GM19438 (cell line): ENCODE measurements at regions not wholly inside any gene's neighbourhood (a gene's known extent, or its start where the extent isn't known, plus 50 kb on each side); places are given as distances from the start of the nearest gene placed in this dataset.

Source experiments
- ATAC-seq: cut with Tn5 transposase; IDR thresholded peaks from one replicate; pipeline ENCODE4 v1.9.1; 2021; ENCODE audit warnings: low read depth; ENCODE audit not compliant: unreplicated experiment

DNA sequence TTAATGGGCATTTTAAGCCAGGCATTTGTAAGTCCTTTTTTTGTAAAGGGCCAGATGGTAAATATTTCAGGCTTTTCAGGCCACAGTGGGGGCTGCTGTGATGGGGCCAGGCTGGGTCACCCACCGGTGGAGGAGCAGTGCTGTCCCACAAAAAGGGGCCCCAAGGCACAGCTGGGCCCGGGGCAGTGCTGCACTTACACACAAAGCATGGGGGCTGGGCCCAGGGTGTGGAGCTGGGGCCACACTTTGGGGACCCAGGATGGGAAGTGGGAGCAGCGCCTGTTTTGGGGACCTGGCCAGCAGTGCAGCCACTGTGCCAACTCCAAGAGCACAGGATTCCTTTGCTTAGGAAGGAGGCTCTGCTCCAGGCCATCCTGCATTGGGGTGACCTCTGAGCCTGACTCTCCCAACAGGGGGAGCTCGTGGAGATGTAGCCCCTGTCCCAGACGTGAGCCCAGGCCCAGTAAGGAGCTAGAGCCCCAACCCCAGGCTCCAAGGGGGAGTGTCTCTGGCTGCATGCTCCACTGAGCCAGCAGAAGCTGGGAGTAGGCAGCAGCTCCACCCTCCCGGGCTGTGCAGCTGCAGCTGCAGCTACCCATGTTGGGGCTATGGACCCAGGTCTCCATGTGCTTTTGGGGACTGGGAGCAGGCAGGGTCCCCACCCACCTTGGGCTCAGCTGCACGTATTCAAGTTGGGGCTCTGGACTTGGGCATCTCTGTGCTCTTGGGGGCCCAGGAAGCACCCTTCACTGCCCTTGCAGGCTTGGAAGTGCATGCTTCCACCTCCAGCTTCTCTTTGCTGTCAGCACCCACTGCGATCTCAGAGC is 1036.5 kb upstream of the CNTNAP5 start:
- no peak for ATAC-seq

DNA sequence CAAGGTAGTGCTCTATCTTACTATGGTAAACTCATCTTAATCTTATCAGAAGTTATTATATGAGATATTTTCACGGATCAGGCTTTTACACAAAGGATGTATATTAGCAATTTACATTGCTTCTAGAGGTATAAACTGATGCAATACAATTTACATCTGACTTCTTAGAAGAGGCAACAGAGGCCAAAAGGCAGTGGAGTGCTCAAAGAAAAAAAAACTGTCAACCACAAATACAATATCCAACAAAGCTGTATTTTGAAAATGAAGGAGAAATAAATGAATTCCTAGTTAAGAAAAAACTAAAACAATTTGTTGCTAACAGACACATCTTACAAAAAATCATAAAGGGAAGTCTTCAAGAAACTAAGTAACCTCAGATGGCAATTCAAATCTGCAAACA is 1031.5 kb upstream of the CNTNAP5 start:
- ATAC-seq = no peak

GRCh38 chr2:122999258-122999657 is 1025.8 kb upstream of the CNTNAP5 start:
- ATAC-seq = no peak

GRCh38 chr2:122999821-123000220 is 1025.3 kb upstream of the CNTNAP5 start:
- no peak for ATAC-seq

GRCh38 chr2:123002660-123003248 is 1022.3 kb upstream of the CNTNAP5 start:
- no peak for ATAC-seq

- ATAC-seq = no peak
These were observed 1009.9 kb upstream of the CNTNAP5 start for GRCh38 chr2:123015186-123015585.

- no peak for ATAC-seq
These were observed 989.5 kb upstream of the CNTNAP5 start for GRCh38 chr2:123035541-123035940.

- ATAC-seq = no peak
These were observed 988.8 kb upstream of the CNTNAP5 start for GRCh38 chr2:123036300-123036699.

GRCh38 chr2:123040506-123040905 is 984.6 kb upstream of the CNTNAP5 start:
- ATAC-seq = no peak

GRCh38 chr2:123043458-123043857 is 981.6 kb upstream of the CNTNAP5 start:
- no peak for ATAC-seq

GRCh38 chr2:123045713-123046112 is 979.4 kb upstream of the CNTNAP5 start:
- ATAC-seq = no peak

GRCh38 chr2:123047186-123047585 is 977.9 kb upstream of the CNTNAP5 start:
- no peak for ATAC-seq

- ATAC-seq = no peak
These were observed 974.0 kb upstream of the CNTNAP5 start for GRCh38 chr2:123051136-123051535.

GRCh38 chr2:123061534-123061933 is 963.6 kb upstream of the CNTNAP5 start:
- no peak for ATAC-seq

DNA sequence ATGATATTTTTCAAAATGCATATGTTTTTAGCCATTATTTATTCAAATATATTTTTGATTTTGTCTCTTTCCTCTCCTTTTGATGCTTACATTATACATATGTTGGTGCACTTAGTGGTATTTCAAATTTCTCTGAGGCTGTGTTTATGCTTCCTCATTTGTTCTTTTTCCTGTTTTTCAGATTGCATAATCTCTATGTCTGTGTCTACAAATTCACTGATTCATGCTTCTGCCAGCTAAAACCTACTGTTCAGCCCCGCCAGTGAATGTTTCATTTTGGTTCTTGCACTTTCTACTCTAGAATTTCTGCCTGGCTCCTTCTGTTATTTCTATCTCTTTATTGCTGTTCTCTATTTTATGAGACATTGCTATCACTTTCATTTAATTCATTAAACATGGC is 951.7 kb upstream of the CNTNAP5 start:
- ATAC-seq = no peak

DNA sequence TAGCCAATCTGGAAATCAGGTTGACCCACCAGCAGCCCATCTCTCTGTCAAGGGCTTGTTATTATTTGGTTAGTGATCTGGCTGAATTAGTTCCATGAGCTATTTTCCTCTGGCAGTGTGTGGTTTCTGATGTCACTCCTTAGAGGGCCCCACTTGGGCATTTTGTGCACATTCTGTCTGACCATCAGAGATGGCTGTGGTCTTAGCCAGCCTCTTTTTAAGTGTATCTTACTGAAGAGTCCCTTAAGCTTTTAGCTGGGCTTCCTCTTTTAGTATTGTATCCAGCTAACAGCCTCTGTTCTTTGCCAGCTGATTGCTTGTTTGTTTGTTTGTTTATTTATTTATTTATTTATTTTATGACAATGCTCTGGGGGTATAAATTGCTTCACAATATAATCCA is 951.1 kb upstream of the CNTNAP5 start:
- ATAC-seq = no peak

GRCh38 chr2:123077101-123077500 is 948.0 kb upstream of the CNTNAP5 start:
- ATAC-seq = no peak

DNA sequence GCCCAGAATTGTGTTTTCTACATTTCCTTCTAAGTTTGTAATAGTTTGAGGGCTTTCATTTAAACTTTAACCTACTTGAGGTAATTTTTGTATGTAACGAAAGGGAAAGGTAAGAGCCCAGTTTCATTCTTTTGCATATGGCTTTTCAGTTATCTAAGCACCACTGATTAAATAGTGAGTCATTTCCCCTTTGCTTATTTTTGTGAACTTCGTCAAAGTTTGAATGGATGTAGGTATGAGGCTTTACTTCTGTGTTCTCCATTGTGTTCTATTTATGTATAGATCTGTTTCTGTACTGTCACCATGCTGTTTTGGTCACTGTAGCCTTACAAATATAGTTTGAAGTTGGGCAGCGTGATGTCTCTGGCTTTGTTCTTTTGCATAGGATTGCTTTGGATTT is 944.8 kb upstream of the CNTNAP5 start:
- ATAC-seq = no peak

- no peak for ATAC-seq
These were observed 939.6 kb upstream of the CNTNAP5 start for GRCh38 chr2:123085484-123085883.

GRCh38 chr2:123086613-123087385 is 938.3 kb upstream of the CNTNAP5 start:
- ATAC-seq = no peak

- no peak for ATAC-seq
These were observed 933.6 kb upstream of the CNTNAP5 start for GRCh38 chr2:123091471-123091870.

GRCh38 chr2:123093199-123093598 is 931.9 kb upstream of the CNTNAP5 start:
- no peak for ATAC-seq
